ENCODE measurements at regions not wholly inside any gene's neighbourhood (a gene's known extent, or its start where the extent isn't known, plus 50 kb on each side); places are given as distances from the start of the nearest gene placed in this dataset.

DNA sequence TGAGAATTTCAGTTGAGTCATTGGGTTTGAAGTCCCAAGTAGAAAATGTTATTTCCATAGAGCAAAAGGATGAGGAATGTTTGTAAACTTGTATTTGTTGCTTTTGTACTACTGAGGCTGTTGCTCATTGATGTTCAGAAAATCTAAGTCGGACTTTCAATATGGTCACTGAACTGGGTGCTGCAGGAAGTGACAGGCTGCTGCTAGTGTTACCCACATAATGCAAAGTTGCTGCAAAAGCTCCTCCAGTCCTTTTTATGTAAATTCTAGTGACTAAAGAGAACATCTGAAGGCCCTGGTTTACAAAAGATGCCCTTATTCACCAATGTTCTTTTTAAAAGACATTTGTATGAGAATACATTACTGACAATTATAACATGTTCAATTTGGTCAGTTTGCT lies 131.1 kb upstream of the FAM98A start:
- no peak overlapping the region for H3K4me3 Mint-ChIP-seq (ENCODE audit: unreplicated experiment)
- peaks cover 12% of the 10 kb centered on the region for H3K36me3 Mint-ChIP-seq (ENCODE audit: low read depth, unreplicated experiment)

DNA sequence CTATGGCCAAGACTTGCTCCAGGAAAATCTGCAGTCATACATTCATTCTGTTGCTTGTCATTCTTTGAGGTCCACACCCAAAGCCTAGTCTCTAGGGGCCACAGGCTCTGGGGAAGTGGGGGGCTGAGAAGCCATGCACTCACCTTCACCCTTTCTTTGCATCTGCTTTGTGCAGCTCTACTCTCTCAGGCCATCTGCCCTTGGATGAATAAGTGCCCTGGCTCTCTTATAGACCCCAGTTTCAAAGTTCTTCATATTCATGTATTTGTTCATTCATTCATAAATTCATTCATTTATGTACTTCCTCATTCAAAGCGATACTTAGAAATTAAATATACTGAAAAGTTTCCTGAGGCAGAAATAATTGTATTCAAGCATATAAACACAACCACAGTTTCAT lies 130.3 kb upstream of the FAM98A start:
- TF ChIP-seq, protein P1, sequence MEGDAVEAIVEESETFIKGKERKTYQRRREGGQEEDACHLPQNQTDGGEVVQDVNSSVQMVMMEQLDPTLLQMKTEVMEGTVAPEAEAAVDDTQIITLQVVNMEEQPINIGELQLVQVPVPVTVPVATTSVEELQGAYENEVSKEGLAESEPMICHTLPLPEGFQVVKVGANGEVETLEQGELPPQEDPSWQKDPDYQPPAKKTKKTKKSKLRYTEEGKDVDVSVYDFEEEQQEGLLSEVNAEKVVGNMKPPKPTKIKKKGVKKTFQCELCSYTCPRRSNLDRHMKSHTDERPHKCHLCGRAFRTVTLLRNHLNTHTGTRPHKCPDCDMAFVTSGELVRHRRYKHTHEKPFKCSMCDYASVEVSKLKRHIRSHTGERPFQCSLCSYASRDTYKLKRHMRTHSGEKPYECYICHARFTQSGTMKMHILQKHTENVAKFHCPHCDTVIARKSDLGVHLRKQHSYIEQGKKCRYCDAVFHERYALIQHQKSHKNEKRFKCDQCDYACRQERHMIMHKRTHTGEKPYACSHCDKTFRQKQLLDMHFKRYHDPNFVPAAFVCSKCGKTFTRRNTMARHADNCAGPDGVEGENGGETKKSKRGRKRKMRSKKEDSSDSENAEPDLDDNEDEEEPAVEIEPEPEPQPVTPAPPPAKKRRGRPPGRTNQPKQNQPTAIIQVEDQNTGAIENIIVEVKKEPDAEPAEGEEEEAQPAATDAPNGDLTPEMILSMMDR (IDR thresholded peaks at IDR 0.05; ENCODE audit: unreplicated experiment) = no peak
- H3K4me1 Mint-ChIP-seq (ENCODE audit: unreplicated experiment) = peaks cover 3% of the 10 kb centered on the region

More for the DNA sequence above, 131.1 kb upstream of the FAM98A start:
- TF ChIP-seq, protein P1 (IDR thresholded peaks at IDR 0.05; ENCODE audit: unreplicated experiment) = no peak
- Mint-ChIP-seq H3K4me1 (ENCODE audit: unreplicated experiment) (peaks cover 4% of the 10 kb centered on the region), H3K27me3 (ENCODE audit: unreplicated experiment) (peaks cover 8% of the 10 kb centered on the region), H3K9me3 (ENCODE audit: unreplicated experiment) (peaks cover 8% of the 10 kb centered on the region), H3K27ac (ENCODE audit: unreplicated experiment) (no peak overlapping the region)
- no peak for DNase-seq (ENCODE audit: low spot score)

DNA sequence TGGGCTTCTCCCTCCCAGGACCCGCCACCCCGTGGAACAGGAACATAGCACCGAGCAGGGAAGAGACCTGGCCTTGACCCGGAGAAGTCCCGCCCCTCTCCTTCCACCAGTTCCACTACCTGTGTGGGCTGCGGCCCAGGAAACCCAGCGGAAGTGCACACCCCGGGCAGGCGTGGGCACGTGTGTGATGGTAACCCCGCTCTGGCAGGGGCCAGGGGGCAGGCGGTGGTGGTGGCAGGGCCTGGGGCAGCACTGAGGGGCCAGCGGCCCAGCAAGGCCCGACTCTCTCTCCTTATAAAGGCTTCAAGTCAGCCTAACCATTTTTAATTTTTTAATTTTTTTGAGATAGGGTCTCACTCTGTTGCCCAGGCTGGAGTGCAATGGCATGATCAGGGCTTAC lies 129.0 kb upstream of the FAM98A start:
- H3K4me1 Mint-ChIP-seq (ENCODE audit: unreplicated experiment) = peaks cover 3% of the 10 kb centered on the region
- no peak for DNase-seq (ENCODE audit: low spot score)
- H3K27ac Mint-ChIP-seq (ENCODE audit: unreplicated experiment) = no peak overlapping the region
- peaks cover 12% of the 10 kb centered on the region for H3K36me3 Mint-ChIP-seq (ENCODE audit: low read depth, unreplicated experiment)
- H3K4me3 Mint-ChIP-seq (ENCODE audit: unreplicated experiment) = no peak overlapping the region
- H3K9me3 Mint-ChIP-seq (ENCODE audit: unreplicated experiment) = peaks cover 8% of the 10 kb centered on the region
- TF ChIP-seq, protein P1 (IDR thresholded peaks at IDR 0.05; ENCODE audit: unreplicated experiment) = no peak
- peaks cover 9% of the 10 kb centered on the region for H3K27me3 Mint-ChIP-seq (ENCODE audit: unreplicated experiment)

More for the DNA sequence above, 130.3 kb upstream of the FAM98A start:
- Mint-ChIP-seq H3K9me3 (ENCODE audit: unreplicated experiment) (peaks cover 8% of the 10 kb centered on the region), H3K27ac (ENCODE audit: unreplicated experiment) (no peak overlapping the region), H3K27me3 (ENCODE audit: unreplicated experiment) (peaks cover 9% of the 10 kb centered on the region), H3K4me3 (ENCODE audit: unreplicated experiment) (no peak overlapping the region), H3K36me3 (ENCODE audit: low read depth, unreplicated experiment) (peaks cover 12% of the 10 kb centered on the region)
- DNase-seq (ENCODE audit: low spot score) = no peak

DNA sequence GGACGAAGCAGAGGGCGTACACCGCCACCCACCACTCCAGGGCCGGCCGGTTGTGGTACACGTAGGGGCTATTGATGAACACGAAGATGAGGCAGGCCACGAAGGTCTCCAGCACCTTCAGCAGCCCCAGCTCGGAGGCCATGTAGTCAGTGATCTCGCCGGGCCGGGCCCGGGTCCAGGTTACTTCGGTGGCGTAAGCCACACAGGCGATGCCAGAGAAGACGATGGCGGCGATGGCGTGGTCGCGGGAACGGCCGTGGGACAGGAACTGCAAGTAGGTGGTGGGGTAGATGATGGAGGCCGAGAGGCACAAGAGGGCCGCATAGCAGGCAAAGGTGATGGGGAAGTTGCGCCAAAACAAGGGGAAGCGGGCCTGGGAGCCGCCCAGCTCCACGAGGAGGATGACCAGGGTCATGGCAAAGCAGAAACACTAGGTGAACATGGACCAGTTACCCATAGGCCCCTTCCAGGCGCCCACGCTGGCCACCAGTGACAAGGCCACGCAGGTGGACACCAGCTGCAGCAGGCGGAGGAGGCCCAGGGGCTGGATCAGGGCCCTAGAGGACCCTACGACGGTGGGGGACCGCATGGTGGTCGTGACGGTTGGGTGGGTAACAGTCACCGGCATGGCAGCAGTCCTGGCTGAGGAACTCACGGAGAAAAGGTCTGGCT lies 128.4 kb upstream of the FAM98A start:
- Mint-ChIP-seq H3K9me3 (ENCODE audit: unreplicated experiment) (peaks cover 8% of the 10 kb centered on the region), H3K27me3 (ENCODE audit: unreplicated experiment) (peaks cover 9% of the 10 kb centered on the region), H3K36me3 (ENCODE audit: low read depth, unreplicated experiment) (peaks cover 12% of the 10 kb centered on the region), H3K4me3 (ENCODE audit: unreplicated experiment) (no peak overlapping the region), H3K27ac (ENCODE audit: unreplicated experiment) (no peak overlapping the region), H3K4me1 (ENCODE audit: unreplicated experiment) (peaks cover 3% of the 10 kb centered on the region)
- TF ChIP-seq, protein P1 (IDR thresholded peaks at IDR 0.05; ENCODE audit: unreplicated experiment) = no peak
- no peak for DNase-seq (ENCODE audit: low spot score)

DNA sequence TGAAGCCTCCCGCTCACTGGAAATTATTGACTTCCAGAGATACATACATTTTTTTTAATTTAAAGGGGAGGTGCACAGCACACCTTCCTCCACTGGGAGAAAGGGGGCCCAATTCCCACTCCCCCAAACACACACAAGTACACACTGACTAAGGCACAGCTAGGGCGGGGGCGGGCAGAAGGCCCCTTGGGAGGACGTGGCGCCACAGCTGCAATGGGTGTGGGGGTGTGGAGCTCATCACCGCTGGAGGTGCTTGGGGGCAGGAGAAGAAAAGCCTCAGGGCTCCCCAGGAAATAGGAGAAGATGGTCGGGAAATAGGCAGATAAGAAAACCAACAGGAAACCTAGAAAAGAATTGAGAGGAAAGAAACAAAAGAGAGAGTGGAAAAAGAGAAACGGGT lies 127.3 kb upstream of the FAM98A start:
- Mint-ChIP-seq H3K36me3 (ENCODE audit: low read depth, unreplicated experiment) (peaks cover 12% of the 10 kb centered on the region), H3K9me3 (ENCODE audit: unreplicated experiment) (peaks cover 8% of the 10 kb centered on the region), H3K27me3 (ENCODE audit: unreplicated experiment) (peaks cover 8% of the 10 kb centered on the region), H3K27ac (ENCODE audit: unreplicated experiment) (peak overlapping the region; percentile 86), H3K4me3 (ENCODE audit: unreplicated experiment) (peak overlapping the region; percentile 80), H3K4me1 (ENCODE audit: unreplicated experiment) (peaks cover 3% of the 10 kb centered on the region)
- TF ChIP-seq, protein P1 (IDR thresholded peaks at IDR 0.05; ENCODE audit: unreplicated experiment) = no peak
- DNase-seq (ENCODE audit: low spot score) = no peak
